ENCODE measurements at regions not wholly inside any gene's neighbourhood (a gene's known extent, or its start where the extent isn't known, plus 50 kb on each side); places are given as distances from the start of the nearest gene placed in this dataset.

DNA sequence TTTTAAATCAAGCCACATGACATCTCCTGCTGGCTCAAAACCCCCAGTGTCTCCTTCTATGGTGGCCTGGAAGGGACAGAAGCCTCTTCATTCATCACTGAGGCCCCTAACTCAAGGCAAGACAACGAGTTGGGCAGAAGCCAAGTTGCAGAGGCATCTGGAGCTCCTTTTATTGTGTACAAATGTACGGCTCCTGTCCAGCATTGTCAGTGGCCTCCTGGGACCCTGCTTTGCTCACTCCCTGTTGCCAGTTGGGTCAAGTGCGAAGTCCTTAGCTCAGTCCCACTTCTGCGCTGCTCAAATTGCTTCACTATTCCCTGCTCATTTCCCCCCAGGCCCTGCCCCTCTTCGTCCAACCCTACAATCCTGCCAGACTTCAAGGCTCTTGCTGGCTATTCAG lies 181.2 kb upstream of the PMEPA1 start:
- no peak for DNase-seq

DNA sequence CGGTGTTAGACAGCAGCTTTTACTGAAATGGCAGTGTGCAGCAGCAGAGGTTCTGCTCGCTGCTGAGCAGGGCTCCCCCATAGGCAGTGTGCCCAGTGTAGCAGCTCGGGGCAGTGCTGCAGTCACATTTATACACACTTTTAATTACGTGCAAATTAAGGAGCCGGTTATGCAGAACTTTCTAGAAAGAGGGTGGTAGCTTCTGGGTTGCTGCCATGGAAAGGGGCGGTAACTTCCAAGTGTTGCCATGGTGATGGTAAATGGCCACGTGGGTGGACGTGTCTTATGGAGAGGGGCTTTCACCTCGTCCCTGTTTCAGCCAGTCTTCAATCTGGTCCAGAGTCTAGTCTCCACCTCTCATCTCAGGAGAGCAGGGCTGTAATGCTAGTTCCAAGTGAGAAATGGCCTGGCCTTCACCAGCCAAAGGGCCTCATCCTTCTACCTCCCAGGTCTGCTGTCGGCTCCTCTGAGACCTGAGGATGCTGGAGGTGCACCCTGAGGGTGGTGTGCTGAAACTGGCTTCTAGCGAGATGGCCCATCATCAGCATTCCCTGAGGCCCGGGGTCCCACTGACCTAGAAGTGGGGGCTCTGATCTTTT lies 180.5 kb upstream of the PMEPA1 start:
- no peak for DNase-seq

DNA sequence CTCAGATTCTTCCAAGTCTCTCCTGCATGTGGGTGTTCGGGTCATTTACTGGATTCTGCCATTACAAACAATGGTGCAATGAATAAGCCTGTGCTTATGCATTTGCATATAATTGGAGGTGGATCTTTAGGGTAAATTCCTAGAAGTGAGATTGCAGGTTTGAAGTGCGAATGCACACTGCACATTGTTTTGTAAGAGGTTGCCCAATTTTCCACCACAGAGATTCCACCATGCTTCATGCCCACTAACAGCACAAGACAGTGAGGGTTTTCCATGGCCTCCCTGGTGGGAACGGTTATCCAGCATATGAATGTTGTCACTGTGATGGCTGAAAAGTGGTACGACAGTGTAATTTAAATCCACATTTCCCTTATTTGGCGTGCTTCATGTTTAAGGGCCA lies 178.8 kb upstream of the PMEPA1 start:
- no peak for DNase-seq

DNA sequence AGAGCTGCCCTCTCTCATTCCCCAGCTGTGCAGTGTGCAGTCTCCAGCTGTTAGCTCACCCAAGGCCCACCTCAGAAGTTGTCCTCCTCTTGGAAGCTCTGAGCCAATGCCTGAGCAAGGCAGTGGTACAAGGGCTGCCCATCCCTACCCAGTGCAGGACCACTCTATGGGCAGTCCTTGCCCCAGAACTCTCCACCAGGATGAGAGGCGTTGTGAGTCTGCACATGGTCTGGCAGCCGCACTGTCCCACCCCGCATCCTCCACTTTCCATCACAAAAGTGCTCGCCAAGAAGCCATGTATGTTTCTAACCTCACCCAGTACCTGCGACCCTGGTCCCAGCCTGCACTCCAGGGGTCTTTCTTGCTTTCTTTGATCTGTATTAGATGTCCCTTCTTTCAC lies 175.1 kb upstream of the PMEPA1 start:
- DNase-seq = no peak

- no peak for DNase-seq
Measured at GRCh38 chr20:57883761-57884160, 173.9 kb upstream of the PMEPA1 start.

GRCh38 chr20:57883224-57883623 lies 173.4 kb upstream of the PMEPA1 start:
- DNase-seq = no peak

- DNase-seq = no peak
Measured at GRCh38 chr20:57882451-57883161, 172.8 kb upstream of the PMEPA1 start.

DNA sequence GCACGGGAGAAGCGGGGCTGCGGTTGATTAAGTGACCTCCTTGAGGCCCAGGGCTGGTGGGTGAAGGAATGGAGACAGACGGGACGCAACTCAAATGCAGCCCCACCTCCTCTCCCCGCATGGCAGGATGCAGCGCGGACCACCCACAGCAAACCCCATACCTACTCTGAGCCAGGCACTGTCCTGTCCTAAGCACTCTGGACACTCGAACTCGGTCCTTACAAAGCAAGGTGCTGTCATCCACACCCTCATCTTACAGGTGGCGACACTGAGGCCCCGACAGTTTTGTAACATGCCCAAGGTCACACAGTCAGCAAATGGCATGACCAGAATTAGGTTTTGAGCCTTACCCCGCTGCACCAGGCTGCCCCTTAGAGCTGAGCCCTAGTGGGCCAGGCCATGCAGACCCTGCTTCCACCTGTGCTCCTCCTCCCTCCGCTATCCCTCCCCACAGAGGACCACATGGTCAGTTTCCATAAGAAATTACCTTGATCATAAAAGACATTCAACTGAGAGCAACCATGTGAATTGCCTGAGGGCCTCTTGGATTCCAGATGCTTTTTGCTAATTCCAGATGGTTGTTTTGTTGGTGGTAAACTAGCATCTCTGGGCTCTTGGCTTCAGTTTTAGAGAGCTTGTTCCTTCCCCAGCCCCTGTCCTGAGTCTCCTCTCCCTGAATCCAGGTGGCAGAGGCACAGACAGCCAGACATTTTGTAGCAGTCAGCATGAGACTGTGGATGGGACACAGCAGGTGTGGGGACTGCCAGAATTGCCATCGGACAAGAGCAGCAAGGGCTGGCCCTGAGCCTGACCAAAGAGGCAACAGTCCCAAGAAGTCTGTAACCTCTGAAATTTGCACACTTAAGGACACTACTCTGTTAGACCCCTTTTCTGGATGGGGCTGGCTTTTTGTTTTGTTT lies 171.9 kb upstream of the PMEPA1 start:
- no peak for DNase-seq

GRCh38 chr20:57880571-57880892 lies 170.7 kb upstream of the PMEPA1 start:
- DNase-seq = no peak

GRCh38 chr20:57879779-57880570 lies 170.2 kb upstream of the PMEPA1 start:
- no peak for DNase-seq

- no peak for DNase-seq
Measured at GRCh38 chr20:57879437-57879778, 169.6 kb upstream of the PMEPA1 start.

DNA sequence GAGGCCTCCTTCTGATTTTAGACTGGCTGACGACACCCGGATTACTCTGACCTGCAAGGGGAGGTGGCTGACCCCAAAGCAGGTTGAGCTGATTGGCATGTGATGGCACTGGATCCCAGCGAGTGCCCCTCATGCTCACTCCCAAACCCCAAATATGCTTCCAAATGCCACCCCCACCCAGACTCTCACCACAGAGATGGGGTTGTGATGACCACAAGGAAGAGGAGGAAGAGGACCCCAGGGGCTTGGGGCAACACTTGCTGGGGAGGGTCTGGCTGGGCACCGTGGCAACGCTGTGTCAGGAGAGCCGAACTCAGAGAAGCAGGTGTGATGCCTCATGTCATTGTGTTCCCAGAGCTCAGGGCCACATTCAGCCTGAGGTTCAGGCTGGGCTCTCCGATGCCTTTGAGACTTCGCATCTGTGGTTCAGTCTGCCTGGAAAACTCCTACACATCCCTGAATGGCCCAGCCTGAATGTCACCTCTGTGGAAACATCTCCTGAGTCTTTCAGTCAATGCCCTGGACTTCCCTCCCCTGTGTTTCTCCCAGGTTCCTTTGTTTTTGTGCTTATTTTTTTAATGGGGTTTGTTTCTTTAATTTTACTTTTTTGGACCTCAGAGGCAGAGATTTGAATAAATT lies 169.1 kb upstream of the PMEPA1 start:
- DNase-seq = no peak

GRCh38 chr20:57877995-57878394 lies 168.2 kb upstream of the PMEPA1 start:
- DNase-seq = no peak

DNA sequence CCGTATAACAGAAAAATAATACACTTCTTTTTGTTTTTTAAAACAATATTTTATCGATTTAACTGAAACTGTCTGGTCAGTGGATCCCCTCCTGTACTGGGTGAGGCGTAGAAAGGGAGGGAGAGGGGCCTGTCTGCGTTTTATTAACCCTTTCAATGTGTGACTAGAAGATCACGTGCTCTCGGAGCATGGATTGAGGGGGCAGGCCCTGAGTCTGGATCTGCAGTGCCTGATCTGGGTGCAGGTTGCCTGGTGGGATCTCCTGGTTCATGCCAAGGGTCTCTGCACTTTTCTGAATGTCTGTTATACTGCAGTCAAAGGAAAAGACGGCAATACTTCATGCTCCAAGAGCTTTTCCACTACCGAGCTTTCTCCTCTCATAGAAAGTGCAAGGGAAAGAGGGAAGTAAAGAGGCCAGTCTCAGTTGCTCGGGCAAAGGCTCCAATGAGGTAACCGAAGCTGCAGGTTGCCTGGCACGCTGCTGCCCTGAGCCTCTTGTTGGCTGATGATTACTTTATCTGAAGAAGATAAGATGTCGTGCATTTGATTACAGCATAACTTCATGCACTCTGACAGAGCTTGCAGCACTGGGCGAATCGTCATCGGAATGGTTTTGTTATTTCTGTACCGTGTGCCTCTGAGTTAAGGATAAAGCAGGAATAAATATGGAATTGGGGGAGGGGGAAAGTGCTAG lies 167.5 kb upstream of the PMEPA1 start:
- DNase-seq = no peak

DNA sequence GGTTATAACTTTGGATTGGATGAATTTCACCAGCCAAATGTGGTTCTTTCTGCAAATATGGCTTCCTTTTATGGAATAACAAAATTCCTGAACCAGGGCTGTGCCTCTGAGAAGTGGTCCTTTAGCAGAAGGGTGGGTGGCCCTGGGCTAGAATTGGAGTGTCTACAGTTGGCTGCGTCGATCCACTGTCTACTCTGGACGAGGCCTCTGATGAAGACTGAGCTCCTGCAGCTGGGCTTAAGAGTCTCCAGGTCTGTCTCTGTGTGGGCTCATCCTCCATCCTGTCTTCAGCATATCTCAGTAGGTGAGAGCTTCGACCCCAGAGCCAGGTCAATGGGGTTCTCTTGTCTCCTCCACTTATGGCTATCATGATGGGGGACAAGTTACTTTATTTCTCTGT lies 166.3 kb upstream of the PMEPA1 start:
- no peak for DNase-seq

- DNase-seq = no peak
Measured at GRCh38 chr20:57874141-57874540, 164.3 kb upstream of the PMEPA1 start.

GRCh38 chr20:57872816-57873409 lies 163.1 kb upstream of the PMEPA1 start:
- DNase-seq = no peak

GRCh38 chr20:57871237-57871632 lies 161.4 kb upstream of the PMEPA1 start:
- no peak for DNase-seq

- DNase-seq = no peak
Measured at GRCh38 chr20:57870597-57871236, 160.9 kb upstream of the PMEPA1 start.

- DNase-seq = no peak
Measured at GRCh38 chr20:57869951-57870315, 160.1 kb upstream of the PMEPA1 start.

DNA sequence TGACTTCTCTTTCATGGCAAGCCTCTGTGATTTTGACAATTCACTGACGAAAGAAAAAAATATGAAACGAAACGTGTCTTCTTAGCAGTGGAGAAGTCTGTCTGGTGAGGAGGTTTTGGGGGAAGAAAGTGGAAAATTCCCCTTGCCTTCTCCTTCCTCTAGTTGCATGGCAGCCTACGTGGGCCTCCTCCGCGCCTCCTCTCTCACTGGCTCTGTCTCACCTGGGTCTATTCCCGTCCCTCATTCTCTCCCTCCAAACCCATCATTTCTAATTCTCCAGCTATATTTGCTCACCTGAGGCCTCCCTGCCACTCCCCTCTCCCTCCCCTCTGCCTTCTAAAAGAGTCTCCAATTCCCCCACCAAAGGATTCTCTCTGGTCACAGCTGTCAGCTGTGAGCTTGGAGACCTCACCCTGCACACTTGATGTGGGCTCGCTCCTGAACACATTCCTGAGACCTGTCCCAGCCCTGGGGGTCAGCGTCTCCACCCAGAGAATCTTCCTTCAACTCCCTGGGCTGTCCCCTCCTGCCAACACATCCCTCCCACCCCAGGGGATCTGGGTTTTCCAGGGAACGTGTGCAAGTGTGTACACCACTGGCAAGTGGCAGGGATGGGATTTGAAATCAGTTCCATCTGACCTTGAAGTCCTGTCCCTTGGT lies 159.6 kb upstream of the PMEPA1 start:
- DNase-seq = no peak
